ENCODE measurements at regions not wholly inside any gene's neighbourhood (a gene's known extent, or its start where the extent isn't known, plus 50 kb on each side); places are given as distances from the start of the nearest gene placed in this dataset.

DNA sequence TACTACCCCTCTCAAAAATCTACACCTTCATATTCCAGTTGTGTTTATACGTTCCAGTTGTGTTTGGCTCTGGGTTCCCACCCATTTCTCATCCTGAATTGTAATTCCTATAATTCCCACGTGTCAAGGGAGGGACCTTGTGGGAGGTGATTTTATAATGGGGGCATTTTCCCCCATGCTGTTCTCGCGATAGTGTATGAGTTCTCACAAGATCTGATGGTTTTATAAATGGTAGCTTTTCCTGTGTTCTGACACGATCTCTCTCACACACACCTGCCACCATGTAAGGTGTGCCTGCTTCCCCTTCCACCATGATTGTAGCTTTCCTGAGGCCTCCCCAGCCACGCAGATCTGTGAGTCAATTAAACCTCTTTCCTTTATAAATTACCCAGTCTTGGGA is 108.5 kb upstream of the ADAMTS16 start:
- TF ChIP-seq, protein P1, sequence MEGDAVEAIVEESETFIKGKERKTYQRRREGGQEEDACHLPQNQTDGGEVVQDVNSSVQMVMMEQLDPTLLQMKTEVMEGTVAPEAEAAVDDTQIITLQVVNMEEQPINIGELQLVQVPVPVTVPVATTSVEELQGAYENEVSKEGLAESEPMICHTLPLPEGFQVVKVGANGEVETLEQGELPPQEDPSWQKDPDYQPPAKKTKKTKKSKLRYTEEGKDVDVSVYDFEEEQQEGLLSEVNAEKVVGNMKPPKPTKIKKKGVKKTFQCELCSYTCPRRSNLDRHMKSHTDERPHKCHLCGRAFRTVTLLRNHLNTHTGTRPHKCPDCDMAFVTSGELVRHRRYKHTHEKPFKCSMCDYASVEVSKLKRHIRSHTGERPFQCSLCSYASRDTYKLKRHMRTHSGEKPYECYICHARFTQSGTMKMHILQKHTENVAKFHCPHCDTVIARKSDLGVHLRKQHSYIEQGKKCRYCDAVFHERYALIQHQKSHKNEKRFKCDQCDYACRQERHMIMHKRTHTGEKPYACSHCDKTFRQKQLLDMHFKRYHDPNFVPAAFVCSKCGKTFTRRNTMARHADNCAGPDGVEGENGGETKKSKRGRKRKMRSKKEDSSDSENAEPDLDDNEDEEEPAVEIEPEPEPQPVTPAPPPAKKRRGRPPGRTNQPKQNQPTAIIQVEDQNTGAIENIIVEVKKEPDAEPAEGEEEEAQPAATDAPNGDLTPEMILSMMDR (IDR thresholded peaks at IDR 0.05) = no peak
- TF ChIP-seq POLR2A (IDR thresholded peaks at IDR 0.05) (no peak), EP300 (IDR thresholded peaks at IDR 0.05) (no peak)

Data from ovary (tissue), 3 donors.